Embryonic facial prominence (tissue), 1 donor: ENCODE measurements at regions not wholly inside any gene's neighbourhood (a gene's known extent, or its start where the extent isn't known, plus 50 kb on each side); places are given as distances from the start of the nearest gene placed in this dataset.

ENCODE experiments used
- DNase-seq: peaks from one replicate; pipeline ENCODE4 v3.0.0-alpha.2; 2016; ENCODE audit errors: extremely low spot score

GRCh38 chr12:78696267-78696666 is 168.3 kb upstream of the SYT1 start:
- DNase-seq = no peak

- DNase-seq = no peak
Observed at GRCh38 chr12:78697817-78698415, 166.7 kb upstream of the SYT1 start.

- no peak for DNase-seq
Observed at GRCh38 chr12:78698747-78699146, 165.8 kb upstream of the SYT1 start.

- DNase-seq = no peak
Observed at GRCh38 chr12:78700565-78700964, 164.0 kb upstream of the SYT1 start.

GRCh38 chr12:78703820-78704525 is 160.6 kb upstream of the SYT1 start:
- no peak for DNase-seq

GRCh38 chr12:78711954-78712353 is 152.6 kb upstream of the SYT1 start:
- DNase-seq = no peak

GRCh38 chr12:78712834-78713481 is 151.6 kb upstream of the SYT1 start:
- no peak for DNase-seq

- DNase-seq = no peak
Observed at GRCh38 chr12:78719721-78720120, 144.9 kb upstream of the SYT1 start.

GRCh38 chr12:78721906-78722305 is 142.7 kb upstream of the SYT1 start:
- no peak for DNase-seq

- DNase-seq = no peak
Observed at GRCh38 chr12:78725033-78725432, 139.5 kb upstream of the SYT1 start.

- DNase-seq = no peak
Observed at GRCh38 chr12:78725951-78726580, 138.5 kb upstream of the SYT1 start.

- DNase-seq = no peak
Observed at GRCh38 chr12:78726854-78727253, 137.7 kb upstream of the SYT1 start.

- DNase-seq = no peak
Observed at GRCh38 chr12:78732481-78732880, 132.1 kb upstream of the SYT1 start.

GRCh38 chr12:78739653-78740052 is 124.9 kb upstream of the SYT1 start:
- DNase-seq = no peak

- no peak for DNase-seq
Observed at GRCh38 chr12:78746001-78746400, 118.6 kb upstream of the SYT1 start.

- DNase-seq = no peak
Observed at GRCh38 chr12:78753058-78753457, 111.5 kb upstream of the SYT1 start.

- DNase-seq = no peak
Observed at GRCh38 chr12:78756936-78757335, 107.6 kb upstream of the SYT1 start.

- no peak for DNase-seq
Observed at GRCh38 chr12:78759367-78759766, 105.2 kb upstream of the SYT1 start.

- DNase-seq = no peak
Observed at GRCh38 chr12:78760906-78761305, 103.7 kb upstream of the SYT1 start.

GRCh38 chr12:78764913-78765312 is 99.7 kb upstream of the SYT1 start:
- DNase-seq = no peak

GRCh38 chr12:78767264-78767981 is 97.2 kb upstream of the SYT1 start:
- no peak for DNase-seq

GRCh38 chr12:78778339-78778738 is 86.2 kb upstream of the SYT1 start:
- DNase-seq = no peak
